Mesendoderm (in vitro differentiated cells): ENCODE measurements at regions not wholly inside any gene's neighbourhood (a gene's known extent, or its start where the extent isn't known, plus 50 kb on each side); places are given as distances from the start of the nearest gene placed in this dataset.

Source experiments
- DNase-seq: peaks from one replicate; pipeline ENCODE4 v3.0.0; 2013
- H2AK5ac ChIP-seq: 2 replicates; pipeline ENCODE4 v1.6.1; 2013; ENCODE audit warnings: low read length, inconsistent platforms
- H2BK120ac ChIP-seq: 2 replicates; pipeline ENCODE4 v1.6.1; 2013; ENCODE audit warnings: low read depth, mild to moderate bottlenecking, low read length, moderate library complexity, mixed read lengths
- H2BK15ac ChIP-seq: replicated peaks from 2 replicates; pipeline ENCODE4 v1.6.1; 2013; ENCODE audit warnings: low read depth, mild to moderate bottlenecking, moderate library complexity
- H2BK5ac ChIP-seq: 2 replicates; pipeline ENCODE4 v1.6.1; 2013; ENCODE audit warnings: low read length, inconsistent platforms
- H3K18ac ChIP-seq: 2 replicates; pipeline ENCODE4 v1.6.1; 2013; ENCODE audit warnings: mild to moderate bottlenecking, low read length, mixed read lengths
- H3K23ac ChIP-seq: one replicate; pipeline ENCODE4 v1.6.1; 2013; ENCODE audit warnings: low read length
- H3K27ac ChIP-seq: 2 replicates; pipeline ENCODE4 v1.5.1; 2013; ENCODE audit warnings: low read depth, mild to moderate bottlenecking, inconsistent platforms, low read length, moderate library complexity
- H3K27me3 ChIP-seq: 2 replicates; pipeline ENCODE4 v1.6.1; 2013; ENCODE audit warnings: low read length, control low read depth, mild to moderate bottlenecking, inconsistent platforms; ENCODE audit not compliant: insufficient read depth, poor library complexity
- H3K36me3 ChIP-seq: 2 replicates; pipeline ENCODE4 v1.6.1; 2013; ENCODE audit warnings: low read length, inconsistent platforms; ENCODE audit not compliant: control insufficient read depth, insufficient read depth
- H3K4ac ChIP-seq: one replicate; pipeline ENCODE4 v1.6.1; 2013; ENCODE audit warnings: low read depth, mild to moderate bottlenecking, low read length, moderate library complexity
- H3K4me1 ChIP-seq: 2 replicates; pipeline ENCODE4 v1.6.1; 2013; ENCODE audit warnings: low read depth, low read length, inconsistent platforms; ENCODE audit not compliant: control insufficient read depth
- H3K4me2 ChIP-seq: 2 replicates; pipeline ENCODE4 v1.6.1; 2013; ENCODE audit warnings: low read length
- H3K4me3 ChIP-seq: 2 replicates; pipeline ENCODE4 v1.5.1; 2013; ENCODE audit warnings: mild to moderate bottlenecking, low read length
- H3K56ac ChIP-seq: one replicate; pipeline ENCODE4 v1.6.1; 2013; ENCODE audit warnings: low read length
- H3K79me1 ChIP-seq: 2 replicates; pipeline ENCODE4 v1.6.1; 2013; ENCODE audit warnings: low read length, inconsistent platforms
- H3K79me2 ChIP-seq: 2 replicates; pipeline ENCODE4 v1.6.1; 2013; ENCODE audit warnings: mild to moderate bottlenecking, low read length; ENCODE audit not compliant: control insufficient read depth, insufficient read depth
- H3K9ac ChIP-seq: 2 replicates; pipeline ENCODE4 v1.6.1; 2013; ENCODE audit warnings: low read length, inconsistent platforms
- H4K5ac ChIP-seq: one replicate; pipeline ENCODE4 v1.6.1; 2013; ENCODE audit warnings: low read length
- H4K8ac ChIP-seq: one replicate; pipeline ENCODE4 v1.6.1; 2013; ENCODE audit warnings: low read depth, mild to moderate bottlenecking, control low read depth, low read length, moderate library complexity
- WGBS: extraction: QIAGEN DNeasy Blood & Tissue Kit; methylation state at CpG from one replicate; pipeline ENCODE4 v1.1.7; 2013; ENCODE audit warnings: low lambda C conversion rate, missing lambda C conversion rate; ENCODE audit not compliant: insufficient coverage; ENCODE audit errors: extremely low coverage; 5-methylcytosine and 5-hydroxymethylcytosine counted together

GRCh38 chr6:167760979-167761793, 65.5 kb upstream of the AFDN start:
- Histone ChIP-seq H4K8ac (no peak overlapping the region), H3K4ac (no peak overlapping the region), H3K79me2 (no peaks in the 10 kb centered on the region), H3K4me1 (peaks cover 4% of the 10 kb centered on the region), H3K36me3 (no peaks in the 10 kb centered on the region), H3K27me3 (no peaks in the 10 kb centered on the region), H3K4me3 (no peak overlapping the region), H3K27ac (no peak overlapping the region), H2AK5ac (no peak overlapping the region), H4K5ac (no peak overlapping the region), H3K18ac (no peak overlapping the region), H2BK5ac (no peak overlapping the region), H2BK15ac (no peak overlapping the region), H3K23ac (no peak overlapping the region), H3K9ac (no peak overlapping the region), H2BK120ac (no peak overlapping the region), H3K4me2 (no peak overlapping the region), H3K79me1 (no peaks in the 10 kb centered on the region), H3K56ac (no peak overlapping the region)
- no CpG with 5 or more reads among the region's 18 CpGs for WGBS
- no peak for DNase-seq

GRCh38 chr6:167761794-167762258, 64.9 kb upstream of the AFDN start:
- Histone ChIP-seq H2BK15ac (no peak overlapping the region), H3K4ac (no peak overlapping the region), H4K5ac (no peak overlapping the region), H3K56ac (no peak overlapping the region), H3K27me3 (no peaks in the 10 kb centered on the region), H3K79me2 (no peaks in the 10 kb centered on the region), H3K9ac (no peak overlapping the region), H4K8ac (no peak overlapping the region), H3K27ac (no peak overlapping the region), H3K23ac (no peak overlapping the region), H3K4me3 (no peak overlapping the region), H3K18ac (no peak overlapping the region), H2BK5ac (no peak overlapping the region), H3K79me1 (no peaks in the 10 kb centered on the region), H2AK5ac (no peak overlapping the region), H3K4me1 (peaks cover 4% of the 10 kb centered on the region), H3K4me2 (no peak overlapping the region), H2BK120ac (no peak overlapping the region), H3K36me3 (no peaks in the 10 kb centered on the region)
- no peak for DNase-seq
- no CpG with 5 or more reads among the region's 7 CpGs for WGBS

DNA sequence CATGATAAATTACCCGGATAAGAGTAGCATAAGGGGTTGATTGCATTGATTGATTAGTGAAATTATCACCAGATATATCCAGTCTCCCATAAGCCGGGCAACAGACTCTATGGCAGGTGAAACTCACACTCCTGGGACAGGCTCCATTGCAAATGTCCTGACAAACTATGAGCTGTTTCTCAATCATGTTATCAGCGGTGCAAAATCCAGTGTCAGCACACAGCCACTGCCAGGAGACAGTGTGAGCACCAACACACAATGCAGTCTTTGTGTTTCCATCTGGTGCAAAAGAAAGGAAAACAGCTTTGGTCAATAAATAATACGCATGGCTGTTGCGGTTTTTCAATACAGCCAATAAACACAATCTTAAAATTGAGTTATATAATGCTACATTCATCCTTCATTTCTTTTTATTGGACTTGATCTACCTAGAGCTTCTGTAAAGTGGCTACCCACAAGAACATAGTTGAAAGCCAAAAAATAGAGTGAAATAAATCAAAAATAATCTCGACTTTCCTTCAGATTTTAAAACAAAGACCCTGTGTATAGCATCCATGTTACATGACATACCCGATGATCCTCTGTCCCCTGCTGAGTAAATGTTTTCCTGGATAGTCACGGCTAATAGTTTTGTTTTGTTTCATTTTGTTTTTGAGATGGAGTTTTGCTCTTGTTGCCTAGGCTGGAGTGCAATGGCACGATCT, 64.3 kb upstream of the AFDN start:
- Histone ChIP-seq H2BK15ac (no peak overlapping the region), H2BK120ac (no peak overlapping the region), H3K56ac (no peak overlapping the region), H3K4me1 (no peaks in the 10 kb centered on the region), H3K4ac (no peak overlapping the region), H3K4me2 (no peak overlapping the region), H4K5ac (no peak overlapping the region), H3K36me3 (no peaks in the 10 kb centered on the region), H3K23ac (no peak overlapping the region), H3K9ac (no peak overlapping the region), H3K79me2 (no peaks in the 10 kb centered on the region), H3K27me3 (no peaks in the 10 kb centered on the region), H2AK5ac (no peak overlapping the region), H3K4me3 (no peak overlapping the region), H3K27ac (no peak overlapping the region), H3K79me1 (no peaks in the 10 kb centered on the region), H3K18ac (no peak overlapping the region), H4K8ac (no peak overlapping the region), H2BK5ac (no peak overlapping the region)
- no CpG with 5 or more reads among the region's 9 CpGs for WGBS
- no peak for DNase-seq

GRCh38 chr6:167763056-167763944, 63.4 kb upstream of the AFDN start:
- no peak overlapping the region for H3K27ac ChIP-seq

GRCh38 chr6:167764215-167764614, 62.5 kb upstream of the AFDN start:
- no peak for DNase-seq
- no peak overlapping the region for H3K4ac ChIP-seq
- no peak overlapping the region for H3K56ac ChIP-seq
- H3K4me3 ChIP-seq = no peak overlapping the region
- no peak overlapping the region for H2BK5ac ChIP-seq
- H3K79me2 ChIP-seq = no peaks in the 10 kb centered on the region
- H3K27ac ChIP-seq = no peak overlapping the region
- no peaks in the 10 kb centered on the region for H3K36me3 ChIP-seq
- H2BK120ac ChIP-seq = no peak overlapping the region
- H3K9ac ChIP-seq = no peak overlapping the region
- no CpG with 5 or more reads among the region's 9 CpGs for WGBS
- H3K18ac ChIP-seq = no peak overlapping the region
- H2AK5ac ChIP-seq = no peak overlapping the region
- no peaks in the 10 kb centered on the region for H3K4me1 ChIP-seq
- H2BK15ac ChIP-seq = no peak overlapping the region
- H4K8ac ChIP-seq = no peak overlapping the region
- H3K23ac ChIP-seq = no peak overlapping the region
- H3K79me1 ChIP-seq = no peaks in the 10 kb centered on the region
- H3K27me3 ChIP-seq = no peaks in the 10 kb centered on the region
- no peak overlapping the region for H4K5ac ChIP-seq
- no peak overlapping the region for H3K4me2 ChIP-seq

More at GRCh38 chr6:167763056-167763944, 63.4 kb upstream of the AFDN start:
- H3K4ac ChIP-seq = no peak overlapping the region
- no peak overlapping the region for H2BK15ac ChIP-seq
- no peak overlapping the region for H2AK5ac ChIP-seq
- H3K36me3 ChIP-seq = no peaks in the 10 kb centered on the region
- H4K8ac ChIP-seq = no peak overlapping the region
- H4K5ac ChIP-seq = no peak overlapping the region
- H3K79me2 ChIP-seq = no peaks in the 10 kb centered on the region
- no peak overlapping the region for H2BK120ac ChIP-seq
- no peak overlapping the region for H3K23ac ChIP-seq
- DNase-seq = no peak
- H3K4me2 ChIP-seq = no peak overlapping the region
- H3K79me1 ChIP-seq = no peaks in the 10 kb centered on the region
- no peak overlapping the region for H3K9ac ChIP-seq
- H3K18ac ChIP-seq = no peak overlapping the region
- H3K4me1 ChIP-seq = no peaks in the 10 kb centered on the region
- no peak overlapping the region for H3K4me3 ChIP-seq
- H3K27me3 ChIP-seq = no peaks in the 10 kb centered on the region
- WGBS = no CpG with 5 or more reads among the region's 11 CpGs
- H2BK5ac ChIP-seq = no peak overlapping the region
- H3K56ac ChIP-seq = no peak overlapping the region
